Panc1 (cell line): ENCODE measurements at regions not wholly inside any gene's neighbourhood (a gene's known extent, or its start where the extent isn't known, plus 50 kb on each side); places are given as distances from the start of the nearest gene placed in this dataset.

Experiments
- ATAC-seq: fragments of 200-7000 bp; cut with Tn5 transposase; 2 replicates; pipeline ENCODE4 v1.9.1; 2020; ENCODE audit warnings: mild to moderate bottlenecking, moderate library complexity
- BruUV-seq: library from RNA; stranded (reverse); fragments of 400-500 nt; replicated peaks from 2 replicates; lab custom pipeline; 2021; lab: Mats Ljungman, UMichigan
- CTCF ChIA-PET: fragments of 300-600 bp; sonication (Branson Sonifier 250); formaldehyde crosslinking; loops from one replicate; lab custom pipeline; 2022; ENCODE audit warnings: antibody characterized with exemption; lab: Charles Lee
- POLR2A ChIA-PET: fragments of 300-600 bp; sonication (Branson Sonifier 250); formaldehyde crosslinking; loops from one replicate; lab custom pipeline; 2022; ENCODE audit warnings: antibody characterized with exemption; lab: Charles Lee
- DNase-seq: peaks from one replicate; pipeline ENCODE4 v3.0.0-alpha.2; 2010; ENCODE audit warnings: low read depth, low spot score
- H3K27ac ChIP-seq: 2 replicates; pipeline ENCODE4 v1.5.1; 2011; ENCODE audit warnings: mild to moderate bottlenecking, low read length, inconsistent platforms
- H3K27me3 ChIP-seq: fragments of 200-500 bp; sonication (Bioruptor generic); 2 replicates; pipeline ENCODE4 v1.6.0; 2014; ENCODE audit warnings: low read length, inconsistent platforms; ENCODE audit not compliant: control insufficient read depth, insufficient read depth
- H3K36me3 ChIP-seq: fragments of 200-500 bp; sonication (Bioruptor generic); 2 replicates; pipeline ENCODE4 v1.5.1; 2014; ENCODE audit warnings: inconsistent platforms, mild to moderate bottlenecking, low read length, moderate library complexity; ENCODE audit not compliant: control insufficient read depth, insufficient read depth
- H3K4me1 ChIP-seq: 2 replicates; pipeline ENCODE4 v1.5.1; 2011; ENCODE audit warnings: inconsistent platforms, mild to moderate bottlenecking, low read length, moderate library complexity; ENCODE audit not compliant: control insufficient read depth, insufficient read depth
- H3K4me3 ChIP-seq, 2 experiments: 2 replicates each; pipeline ENCODE4 v1.5.1; 2011 to 2012; ENCODE audit warnings: low read depth in 2 of 2, low read length in 2 of 2, mild to moderate bottlenecking in 2 of 2, inconsistent platforms in 1 of 2, moderate library complexity in 1 of 2
- H3K9me3 ChIP-seq: fragments of 200-500 bp; sonication (Bioruptor generic); 2 replicates; pipeline ENCODE4 v1.5.1; 2014; ENCODE audit warnings: low read depth, mild to moderate bottlenecking, inconsistent platforms, low read length, moderate library complexity; ENCODE audit not compliant: control insufficient read depth, insufficient read depth
- POLR2AphosphoS5 ChIP-seq: IDR thresholded peaks from 2 replicates; pipeline ENCODE4 v1.6.1; 2012; ENCODE audit warnings: mild to moderate bottlenecking, low read depth, low read length, moderate library complexity
- SIN3A ChIP-seq: IDR thresholded peaks from 2 replicates; pipeline ENCODE4 v1.6.1; 2012; ENCODE audit warnings: low read depth, mild to moderate bottlenecking, low read length, moderate library complexity, borderline replicate concordance; ENCODE audit not compliant: insufficient read depth
- TCF7L2 ChIP-seq: IDR thresholded peaks from 2 replicates; pipeline ENCODE4 v1.6.1; 2011; ENCODE audit warnings: mild to moderate bottlenecking, low read depth, low read length, inconsistent platforms
- in situ Hi-C: cut with HindIII; loops from 2 replicates; pipeline ENCODE4 v1.10.0; 2016; ENCODE audit warnings: low sequenced_read_pairs, low pct_unique_long_range_greater_than_20kb
- intact Hi-C: fragments of 100-400 bp; cut with micrococcal nuclease; formaldehyde crosslinking; loops from one replicate; pipeline ENCODE4 v1.10.0; 2022; ENCODE audit not compliant: unreplicated experiment
- TF ChIP-seq, protein P1 (sequence below), 2 experiments: IDR thresholded peaks; 2 replicates each; pipeline ENCODE4 v1.6.1; 2011 to 2012; ENCODE audit warnings: low read depth in 2 of 2, control low read depth in 1 of 2, low read length in 1 of 2, mild to moderate bottlenecking in 1 of 2, moderate library complexity in 1 of 2; ENCODE audit not compliant: insufficient read depth in 1 of 2
- TF ChIP-seq, protein P2 (sequence below): fragments of 450-650 bp; IDR thresholded peaks from 2 replicates; pipeline ENCODE4 v1.5.1; 2017; ENCODE audit warnings: mild to moderate bottlenecking

DNA sequence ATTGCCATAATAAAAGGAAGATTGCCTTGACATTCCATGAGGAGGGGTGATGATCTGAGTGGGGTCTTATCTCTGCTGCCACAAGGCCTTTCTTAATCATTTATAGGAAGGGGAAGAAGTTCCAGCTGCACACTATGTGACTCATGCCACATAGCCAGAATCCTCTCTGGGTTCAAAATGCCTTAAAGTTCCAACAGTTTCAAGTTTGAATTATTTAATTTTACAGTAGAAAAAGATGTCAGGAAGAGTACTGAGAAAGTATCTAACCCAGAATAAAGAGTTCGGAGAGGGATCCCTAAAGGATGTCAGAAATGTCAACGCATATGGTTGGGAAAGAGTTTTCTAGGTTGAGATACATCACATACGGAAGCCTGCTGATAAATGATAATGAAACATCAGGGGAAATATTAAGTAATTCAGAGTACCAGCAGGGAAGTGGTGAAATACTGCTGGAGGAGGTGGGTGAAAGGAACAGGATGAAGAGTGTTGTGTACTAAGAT is 999.9 kb downstream of the TSN start:
- Histone ChIP-seq H3K27me3 (no peaks in the 10 kb centered on the region), H3K27ac (no peak overlapping the region), H3K9me3 (no peaks in the 10 kb centered on the region), H3K4me3 (no peak overlapping the region), H3K36me3 (no peaks in the 10 kb centered on the region), H3K4me1 (no peaks in the 10 kb centered on the region)
- ATAC-seq (no peak), DNase-seq (no peak)
- in situ Hi-C loops = no loop called here
- ChIA-PET CTCF (no interaction called here), POLR2A (no interaction called here)
- TF ChIP-seq SIN3A (no peak), TCF7L2 (no peak), POLR2AphosphoS5 (no peak)
- TF ChIP-seq, protein P1, sequence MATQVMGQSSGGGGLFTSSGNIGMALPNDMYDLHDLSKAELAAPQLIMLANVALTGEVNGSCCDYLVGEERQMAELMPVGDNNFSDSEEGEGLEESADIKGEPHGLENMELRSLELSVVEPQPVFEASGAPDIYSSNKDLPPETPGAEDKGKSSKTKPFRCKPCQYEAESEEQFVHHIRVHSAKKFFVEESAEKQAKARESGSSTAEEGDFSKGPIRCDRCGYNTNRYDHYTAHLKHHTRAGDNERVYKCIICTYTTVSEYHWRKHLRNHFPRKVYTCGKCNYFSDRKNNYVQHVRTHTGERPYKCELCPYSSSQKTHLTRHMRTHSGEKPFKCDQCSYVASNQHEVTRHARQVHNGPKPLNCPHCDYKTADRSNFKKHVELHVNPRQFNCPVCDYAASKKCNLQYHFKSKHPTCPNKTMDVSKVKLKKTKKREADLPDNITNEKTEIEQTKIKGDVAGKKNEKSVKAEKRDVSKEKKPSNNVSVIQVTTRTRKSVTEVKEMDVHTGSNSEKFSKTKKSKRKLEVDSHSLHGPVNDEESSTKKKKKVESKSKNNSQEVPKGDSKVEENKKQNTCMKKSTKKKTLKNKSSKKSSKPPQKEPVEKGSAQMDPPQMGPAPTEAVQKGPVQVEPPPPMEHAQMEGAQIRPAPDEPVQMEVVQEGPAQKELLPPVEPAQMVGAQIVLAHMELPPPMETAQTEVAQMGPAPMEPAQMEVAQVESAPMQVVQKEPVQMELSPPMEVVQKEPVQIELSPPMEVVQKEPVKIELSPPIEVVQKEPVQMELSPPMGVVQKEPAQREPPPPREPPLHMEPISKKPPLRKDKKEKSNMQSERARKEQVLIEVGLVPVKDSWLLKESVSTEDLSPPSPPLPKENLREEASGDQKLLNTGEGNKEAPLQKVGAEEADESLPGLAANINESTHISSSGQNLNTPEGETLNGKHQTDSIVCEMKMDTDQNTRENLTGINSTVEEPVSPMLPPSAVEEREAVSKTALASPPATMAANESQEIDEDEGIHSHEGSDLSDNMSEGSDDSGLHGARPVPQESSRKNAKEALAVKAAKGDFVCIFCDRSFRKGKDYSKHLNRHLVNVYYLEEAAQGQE (IDR thresholded peaks at IDR 0.05; ENCODE audit: insufficient read depth in 1 of 2, low read depth in 2 of 2, low read length in 1 of 2) = no peak
- TF ChIP-seq, protein P2, sequence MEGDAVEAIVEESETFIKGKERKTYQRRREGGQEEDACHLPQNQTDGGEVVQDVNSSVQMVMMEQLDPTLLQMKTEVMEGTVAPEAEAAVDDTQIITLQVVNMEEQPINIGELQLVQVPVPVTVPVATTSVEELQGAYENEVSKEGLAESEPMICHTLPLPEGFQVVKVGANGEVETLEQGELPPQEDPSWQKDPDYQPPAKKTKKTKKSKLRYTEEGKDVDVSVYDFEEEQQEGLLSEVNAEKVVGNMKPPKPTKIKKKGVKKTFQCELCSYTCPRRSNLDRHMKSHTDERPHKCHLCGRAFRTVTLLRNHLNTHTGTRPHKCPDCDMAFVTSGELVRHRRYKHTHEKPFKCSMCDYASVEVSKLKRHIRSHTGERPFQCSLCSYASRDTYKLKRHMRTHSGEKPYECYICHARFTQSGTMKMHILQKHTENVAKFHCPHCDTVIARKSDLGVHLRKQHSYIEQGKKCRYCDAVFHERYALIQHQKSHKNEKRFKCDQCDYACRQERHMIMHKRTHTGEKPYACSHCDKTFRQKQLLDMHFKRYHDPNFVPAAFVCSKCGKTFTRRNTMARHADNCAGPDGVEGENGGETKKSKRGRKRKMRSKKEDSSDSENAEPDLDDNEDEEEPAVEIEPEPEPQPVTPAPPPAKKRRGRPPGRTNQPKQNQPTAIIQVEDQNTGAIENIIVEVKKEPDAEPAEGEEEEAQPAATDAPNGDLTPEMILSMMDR = no peak
- no TSS peak for BruUV-seq
- intact Hi-C loops = no loop called here

DNA sequence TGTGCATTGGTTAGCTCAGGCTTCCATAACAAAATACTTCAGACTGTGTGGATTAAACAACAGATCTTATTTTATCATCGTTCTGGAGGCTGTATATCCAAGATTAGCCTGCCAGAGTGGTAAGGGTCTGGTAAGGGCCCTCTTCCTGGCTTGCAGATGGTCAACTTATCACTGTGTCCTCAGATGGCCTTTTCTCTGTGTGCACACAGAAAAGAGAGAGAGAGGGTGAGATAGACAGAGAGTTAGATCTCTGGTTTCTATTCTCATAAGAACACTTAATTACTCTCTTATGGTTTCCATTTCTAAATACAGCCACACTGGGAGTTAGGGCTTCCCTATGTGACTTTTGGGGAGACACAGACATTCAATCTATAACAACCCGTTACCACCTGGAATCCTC is 1003.5 kb downstream of the TSN start:
- BruUV-seq = no TSS peak
- H3K27ac ChIP-seq = no peak overlapping the region
- H3K9me3 ChIP-seq = peaks cover 5% of the 10 kb centered on the region; the same call in 1 of the 2 replicates
- no peaks in the 10 kb centered on the region for H3K4me1 ChIP-seq
- in situ Hi-C loops = no loop called here
- H3K4me3 ChIP-seq = no peak overlapping the region
- DNase-seq = no peak
- ATAC-seq = no peak
- TF ChIP-seq POLR2AphosphoS5 (no peak), SIN3A (no peak), TCF7L2 (no peak)
- TF ChIP-seq, protein P1 (IDR thresholded peaks at IDR 0.05; ENCODE audit: insufficient read depth in 1 of 2, low read depth in 2 of 2, low read length in 1 of 2) = no peak
- TF ChIP-seq, protein P2 = no peak
- H3K36me3 ChIP-seq = no peaks in the 10 kb centered on the region
- no peaks in the 10 kb centered on the region for H3K27me3 ChIP-seq
- ChIA-PET CTCF (no interaction called here), POLR2A (no interaction called here)
- intact Hi-C loops = no loop called here
